Jurkat, Clone E6-1 (cell line): ENCODE measurements at regions not wholly inside any gene's neighbourhood (a gene's known extent, or its start where the extent isn't known, plus 50 kb on each side); places are given as distances from the start of the nearest gene placed in this dataset.

Source experiments
- DNase-seq: peaks from one replicate; pipeline ENCODE4 v3.0.0-alpha.2; 2011; ENCODE audit warnings: low read depth, low spot score
- H3K4me3 ChIP-seq: 2 replicates; pipeline ENCODE4 v1.5.1; 2011; ENCODE audit warnings: mild to moderate bottlenecking, low read length, control low read depth, moderate library complexity

DNA sequence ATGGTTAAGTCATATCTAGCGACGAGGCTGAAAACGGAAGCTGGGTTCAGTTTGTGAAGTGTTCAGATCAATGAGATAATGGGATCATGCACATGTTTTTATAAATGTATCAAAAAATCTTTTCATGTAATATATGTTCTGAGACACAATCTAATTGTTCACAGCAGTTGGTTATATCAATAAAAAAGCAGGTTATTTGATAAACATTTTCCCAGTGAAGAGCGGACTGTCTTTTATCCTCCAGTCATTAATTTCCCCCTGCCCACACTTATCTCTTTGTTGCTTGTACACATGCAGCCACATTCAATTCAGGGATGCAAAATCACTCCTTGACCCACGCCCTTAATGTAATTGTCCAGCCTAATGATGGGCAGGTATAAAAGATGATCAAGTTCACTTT, 563.1 kb downstream of the INHBA start:
- no peak for DNase-seq
- no peak overlapping the region for H3K4me3 ChIP-seq

- H3K4me3 ChIP-seq = no peak overlapping the region
- no peak for DNase-seq
These were observed 566.3 kb downstream of the INHBA start for GRCh38 chr7:41136551-41136950.

GRCh38 chr7:41135511-41135910, 567.4 kb downstream of the INHBA start:
- H3K4me3 ChIP-seq = no peak overlapping the region
- DNase-seq = no peak

DNA sequence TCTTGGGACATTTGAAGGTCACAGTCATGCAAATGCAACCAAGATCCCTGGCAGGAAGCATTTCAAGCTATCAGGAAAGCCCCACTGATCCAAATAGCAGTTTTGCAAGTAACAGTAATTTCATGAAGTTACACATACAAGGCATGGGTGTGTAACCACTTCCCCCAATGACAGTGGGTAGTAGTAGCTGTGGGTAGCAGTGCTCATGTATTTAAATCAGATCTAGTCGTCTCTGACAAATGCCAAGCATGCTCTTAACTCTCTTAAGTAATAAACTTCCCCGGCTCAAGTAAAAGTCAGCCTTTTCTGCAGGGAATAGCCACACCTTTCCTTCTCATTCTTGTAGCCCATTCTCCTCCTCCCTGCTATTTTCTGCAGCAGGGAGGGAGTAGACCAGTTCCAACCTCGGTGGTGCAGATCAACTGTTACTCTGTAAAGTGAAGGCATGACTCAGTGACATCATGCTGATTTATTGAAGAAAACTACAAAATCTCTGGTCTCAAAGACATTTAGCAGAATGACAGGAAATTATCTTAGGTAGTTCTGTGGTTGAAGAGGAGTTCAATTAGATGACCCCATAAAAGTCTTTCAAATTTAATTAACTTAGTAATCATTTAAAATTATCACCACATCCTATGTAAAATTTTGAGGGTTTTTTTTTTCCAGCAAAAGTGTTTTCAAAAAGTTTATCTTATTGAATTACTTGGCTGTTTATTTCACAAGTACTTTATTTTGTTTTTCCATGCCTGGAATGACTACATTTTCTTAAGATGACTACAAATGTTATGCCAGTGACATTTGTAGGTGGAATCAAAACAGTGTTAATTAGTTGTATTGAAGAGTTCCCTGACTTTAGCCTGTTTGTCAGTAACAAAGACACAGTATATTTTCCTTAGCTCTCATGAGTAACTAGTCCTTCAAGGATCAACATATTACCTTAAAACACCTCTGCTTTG, 568.3 kb downstream of the INHBA start:
- no peak for DNase-seq
- no peak overlapping the region for H3K4me3 ChIP-seq

DNA sequence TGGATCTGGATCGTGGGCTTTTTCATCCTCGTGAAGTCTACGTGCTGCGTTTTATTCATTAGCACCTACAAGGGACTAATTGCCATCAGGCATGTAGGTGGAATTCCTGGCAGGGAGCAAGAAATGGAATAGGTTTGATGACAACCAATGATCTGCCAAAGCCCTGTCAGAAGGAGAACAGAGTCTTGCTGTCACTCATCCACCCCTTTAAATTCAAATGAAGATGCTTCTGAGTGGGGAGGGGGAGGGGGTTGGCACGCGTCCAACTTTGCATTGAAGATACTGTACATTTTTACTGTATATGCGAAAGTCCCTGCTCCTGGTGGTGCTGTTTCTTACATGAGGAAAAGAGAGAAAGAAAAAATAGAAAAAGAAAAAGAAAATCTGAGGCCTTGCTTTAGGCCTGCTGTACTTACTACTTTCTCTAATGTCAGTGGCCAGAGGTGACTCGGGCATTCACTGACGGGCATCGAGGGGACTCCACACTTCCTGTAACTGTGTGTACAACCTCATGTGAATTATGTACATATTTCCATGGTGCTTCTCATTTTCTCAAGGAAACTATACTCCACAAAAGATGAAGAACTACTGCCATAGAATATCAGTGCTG, 569.1 kb downstream of the INHBA start:
- DNase-seq = no peak
- H3K4me3 ChIP-seq = no peak overlapping the region

- DNase-seq = no peak
- H3K4me3 ChIP-seq = no peak overlapping the region
These were observed 570.9 kb downstream of the INHBA start for GRCh38 chr7:41131956-41132355.

DNA sequence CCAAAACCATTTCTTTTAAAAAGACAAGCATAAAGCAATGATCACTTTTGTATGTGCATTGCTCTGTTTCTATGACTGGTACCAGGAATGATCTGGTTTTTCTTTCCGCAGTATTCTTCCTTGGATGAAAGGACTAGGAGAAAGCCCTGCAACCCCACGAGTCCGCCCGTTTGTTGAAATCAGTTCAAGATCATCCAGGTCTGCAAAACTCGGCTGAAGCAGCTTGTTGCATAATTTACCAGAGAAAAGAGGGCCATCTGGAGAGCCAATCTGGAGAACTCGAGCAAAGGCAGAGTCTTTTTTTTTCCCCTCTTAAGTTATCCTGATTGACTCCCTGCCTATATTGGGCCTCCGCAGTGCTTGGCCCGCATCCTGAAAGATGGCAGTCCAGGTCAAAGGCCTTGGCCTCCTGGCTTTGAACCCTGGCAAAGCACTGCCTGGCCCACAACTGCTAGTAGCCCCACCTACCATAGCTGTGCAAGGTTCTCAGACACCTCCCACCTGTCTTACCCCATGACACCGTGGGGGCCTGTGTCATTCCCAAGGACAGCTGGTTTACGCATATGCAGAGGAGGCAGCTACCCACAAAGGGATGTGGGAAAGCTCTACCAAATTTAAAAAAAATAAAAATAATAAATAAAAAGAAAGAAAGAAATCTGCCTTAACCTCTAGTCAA, 572.2 kb downstream of the INHBA start:
- DNase-seq = no peak
- no peak overlapping the region for H3K4me3 ChIP-seq

- H3K4me3 ChIP-seq = no peak overlapping the region
- no peak for DNase-seq
These were observed 572.8 kb downstream of the INHBA start for GRCh38 chr7:41130086-41130485.

DNA sequence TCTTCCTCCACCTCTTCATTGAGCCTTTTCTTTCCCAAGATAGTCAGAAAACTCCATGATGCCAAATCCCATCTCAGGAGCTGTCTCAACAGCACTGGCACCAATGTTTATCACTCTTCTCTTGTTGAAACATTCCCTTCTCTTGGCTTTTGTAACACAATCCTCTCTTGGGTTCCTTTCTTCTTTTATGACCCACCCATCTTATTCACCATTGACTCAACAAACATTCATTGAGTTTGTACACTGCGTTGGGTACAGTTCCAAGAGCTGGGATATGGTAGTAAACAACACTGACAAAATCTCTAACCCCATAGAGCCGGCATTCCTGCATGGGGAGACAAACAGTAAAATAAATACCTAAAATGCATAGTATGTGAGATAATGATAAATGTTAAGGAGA, 577.5 kb downstream of the INHBA start:
- DNase-seq = no peak
- H3K4me3 ChIP-seq = no peak overlapping the region

GRCh38 chr7:41122256-41122987, 580.5 kb downstream of the INHBA start:
- H3K4me3 ChIP-seq = no peak overlapping the region
- no peak for DNase-seq

- no peak overlapping the region for H3K4me3 ChIP-seq
- no peak for DNase-seq
These were observed 581.7 kb downstream of the INHBA start for GRCh38 chr7:41121228-41121627.

- H3K4me3 ChIP-seq = no peak overlapping the region
- no peak for DNase-seq
These were observed 584.4 kb downstream of the INHBA start for GRCh38 chr7:41118486-41118885.

- DNase-seq = no peak
- H3K4me3 ChIP-seq = no peak overlapping the region
These were observed 585.5 kb downstream of the INHBA start for GRCh38 chr7:41117431-41117830.

GRCh38 chr7:41116817-41117216, 586.1 kb downstream of the INHBA start:
- H3K4me3 ChIP-seq = no peak overlapping the region
- DNase-seq = no peak

DNA sequence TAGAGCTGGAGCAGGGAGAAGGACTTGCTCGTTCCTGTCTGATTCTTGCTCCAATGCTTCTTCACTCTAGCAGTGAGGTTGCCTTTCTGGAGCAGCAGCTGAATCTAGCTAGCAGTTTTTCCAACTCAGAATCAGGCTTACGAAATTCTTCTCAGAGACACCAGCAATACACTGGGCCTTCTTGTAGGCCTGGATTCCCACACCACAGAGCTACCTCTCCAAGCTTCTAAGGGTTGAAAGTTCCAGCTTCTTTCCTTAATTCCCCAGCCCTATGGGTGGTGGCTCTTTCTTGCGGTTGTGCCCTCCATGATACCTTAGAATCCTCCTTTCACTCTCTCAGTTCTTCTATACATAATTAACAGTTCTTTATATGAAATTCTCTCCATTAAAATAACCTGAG, 586.6 kb downstream of the INHBA start:
- H3K4me3 ChIP-seq = no peak overlapping the region
- no peak for DNase-seq

DNA sequence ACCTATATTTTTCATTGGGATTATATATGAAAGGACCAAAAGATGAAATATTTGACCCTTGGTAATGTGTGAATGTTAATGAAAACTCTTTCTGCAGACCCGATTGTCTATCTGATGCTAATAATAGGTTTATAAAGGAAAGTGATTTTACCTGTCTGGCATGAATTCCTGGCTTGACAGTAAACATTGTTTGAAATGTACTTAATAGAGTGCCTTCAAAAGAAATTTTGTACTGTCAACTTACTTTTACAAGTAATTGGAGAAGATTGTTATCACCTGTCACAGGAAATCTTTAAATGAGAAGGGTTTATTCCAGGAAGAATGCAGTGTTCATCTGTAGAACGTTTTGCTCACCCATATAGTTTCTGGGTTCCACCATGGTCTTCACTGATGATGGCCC, 588.2 kb downstream of the INHBA start:
- DNase-seq = no peak
- no peak overlapping the region for H3K4me3 ChIP-seq

DNA sequence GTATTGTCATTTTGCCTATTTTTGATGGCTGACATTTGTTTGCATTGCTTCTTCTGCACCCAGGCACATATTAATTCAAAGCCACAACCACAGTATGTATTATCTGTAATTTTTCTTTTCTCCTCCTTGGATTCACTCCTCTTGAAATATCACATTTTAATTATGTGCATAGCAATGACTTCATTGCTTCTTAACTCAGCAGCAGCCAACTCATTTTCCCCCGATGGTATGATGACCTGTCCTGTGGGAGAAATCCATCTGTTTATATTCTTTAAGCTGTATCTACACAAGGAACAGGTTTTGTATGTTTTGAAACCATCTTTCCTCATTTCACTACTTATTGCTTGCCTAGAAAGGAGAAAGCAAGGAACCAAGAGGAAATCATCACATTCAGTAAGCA, 588.8 kb downstream of the INHBA start:
- H3K4me3 ChIP-seq = no peak overlapping the region
- no peak for DNase-seq

DNA sequence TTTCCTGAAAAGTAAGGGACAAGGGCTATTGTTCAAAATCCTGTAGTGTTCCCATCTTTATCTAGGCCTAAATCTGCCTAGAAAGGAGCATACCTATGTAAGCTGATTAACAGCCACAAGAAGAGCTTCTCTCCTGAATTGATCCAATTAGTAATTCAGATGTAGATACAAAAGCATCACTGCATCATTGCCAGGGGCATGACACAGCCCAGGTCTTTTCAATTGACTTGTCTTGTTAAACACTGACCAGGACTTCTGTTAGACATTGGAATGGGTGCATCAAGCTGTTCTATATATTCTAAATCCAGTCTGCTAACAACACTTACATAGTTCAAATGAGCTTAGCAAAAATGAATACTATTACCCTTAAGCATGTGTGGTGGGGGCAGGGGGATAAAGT, 589.2 kb downstream of the INHBA start:
- no peak overlapping the region for H3K4me3 ChIP-seq
- DNase-seq = no peak

GRCh38 chr7:41110186-41110585, 592.7 kb downstream of the INHBA start:
- no peak overlapping the region for H3K4me3 ChIP-seq
- DNase-seq = no peak

DNA sequence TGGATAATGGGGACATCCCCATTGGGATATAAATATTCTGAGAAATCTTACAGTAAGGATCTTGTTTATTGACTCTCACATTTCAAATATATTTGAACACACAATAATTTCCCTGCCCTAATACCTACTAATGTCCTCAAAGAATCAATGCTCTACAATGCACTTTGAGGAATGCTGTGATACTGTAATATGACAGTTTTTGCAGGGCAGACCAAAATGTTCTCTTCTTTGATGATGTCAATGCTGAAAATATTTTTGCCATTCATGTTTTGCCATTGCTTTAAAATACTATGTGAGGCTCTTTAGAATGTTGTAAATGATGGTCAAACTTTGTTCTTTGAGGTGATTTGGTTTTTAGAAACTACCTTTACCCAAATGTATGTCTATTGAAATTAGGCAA, 594.1 kb downstream of the INHBA start:
- no peak for DNase-seq
- H3K4me3 ChIP-seq = no peak overlapping the region
